Ishikawa (cell line): ENCODE measurements at regions not wholly inside any gene's neighbourhood (a gene's known extent, or its start where the extent isn't known, plus 50 kb on each side); places are given as distances from the start of the nearest gene placed in this dataset.

Source experiments
- CEBPB ChIP-seq: IDR thresholded peaks from 2 replicates; pipeline ENCODE4 v1.6.1; 2012
- CREB1 ChIP-seq: IDR thresholded peaks from 2 replicates; pipeline ENCODE4 v1.6.1; 2012; ENCODE audit warnings: low read depth
- EP300 ChIP-seq: IDR thresholded peaks from 2 replicates; pipeline ENCODE4 v1.6.1; 2012; ENCODE audit warnings: borderline replicate concordance
- MAX ChIP-seq: IDR thresholded peaks from 2 replicates; pipeline ENCODE4 v1.6.1; 2012
- RAD21 ChIP-seq: IDR thresholded peaks from 2 replicates; pipeline ENCODE4 v1.6.1; 2012; ENCODE audit warnings: low read depth
- TAF1 ChIP-seq: IDR thresholded peaks from 2 replicates; pipeline ENCODE4 v1.6.1; 2012; ENCODE audit warnings: low read depth, mild to moderate bottlenecking
- TCF12 ChIP-seq: IDR thresholded peaks from 2 replicates; pipeline ENCODE4 v1.6.1; 2012; ENCODE audit warnings: low read depth
- TEAD4 ChIP-seq: IDR thresholded peaks from 2 replicates; pipeline ENCODE4 v1.6.1; 2012
- YY1 ChIP-seq: IDR thresholded peaks from 2 replicates; pipeline ENCODE4 v1.6.1; 2012; ENCODE audit warnings: low read depth
- TF ChIP-seq, protein P1 (sequence below): IDR thresholded peaks from 2 replicates; pipeline ENCODE4 v1.6.1; 2012; ENCODE audit warnings: low read depth, mild to moderate bottlenecking

DNA sequence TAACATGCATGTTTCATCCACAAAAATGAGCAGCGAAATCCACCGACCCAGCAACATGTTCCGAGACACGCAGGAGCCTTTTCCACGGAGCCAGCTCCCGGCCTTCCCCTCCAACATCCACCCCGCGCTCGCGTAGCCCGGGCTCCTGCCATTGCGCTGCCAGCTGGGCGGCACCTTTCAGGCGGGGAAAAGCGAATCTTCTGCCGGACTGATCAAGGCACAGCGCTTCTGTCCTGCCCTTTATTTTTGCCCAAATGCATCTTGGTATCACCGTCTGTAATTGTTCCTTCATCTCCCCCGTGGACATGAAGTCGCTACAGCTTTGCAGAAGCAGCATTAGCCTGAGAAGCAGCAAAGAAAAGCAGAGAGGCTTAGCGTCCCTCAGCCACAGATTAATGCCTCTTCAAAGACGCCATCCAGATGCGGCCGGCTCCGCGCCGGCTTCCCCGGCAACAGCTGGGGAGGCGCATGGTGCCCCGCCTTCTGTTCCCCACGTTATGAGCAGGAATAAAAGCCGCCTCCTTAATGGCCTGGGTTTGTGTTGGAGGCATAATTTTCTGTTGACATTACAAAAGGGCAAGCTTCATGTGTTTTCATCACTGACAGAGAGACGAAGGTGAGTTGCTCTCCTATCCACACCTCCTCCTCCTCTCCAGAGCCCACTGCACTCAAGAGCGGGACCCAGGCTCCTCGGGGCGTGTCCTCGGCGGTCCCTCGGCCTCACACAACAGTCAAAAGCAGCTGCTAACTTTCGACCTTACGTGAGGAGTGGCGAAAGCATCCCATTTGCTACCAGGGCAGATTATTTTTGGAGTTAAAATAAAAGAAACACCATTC, 122.1 kb upstream of the SALL3 start:
- TF ChIP-seq CEBPB (no peak), YY1 (no peak), TAF1 (no peak), TCF12 (no peak), CREB1 (no peak), RAD21 (no peak), MAX (no peak), TEAD4 (no peak), EP300 (no peak)
- TF ChIP-seq, protein P1, sequence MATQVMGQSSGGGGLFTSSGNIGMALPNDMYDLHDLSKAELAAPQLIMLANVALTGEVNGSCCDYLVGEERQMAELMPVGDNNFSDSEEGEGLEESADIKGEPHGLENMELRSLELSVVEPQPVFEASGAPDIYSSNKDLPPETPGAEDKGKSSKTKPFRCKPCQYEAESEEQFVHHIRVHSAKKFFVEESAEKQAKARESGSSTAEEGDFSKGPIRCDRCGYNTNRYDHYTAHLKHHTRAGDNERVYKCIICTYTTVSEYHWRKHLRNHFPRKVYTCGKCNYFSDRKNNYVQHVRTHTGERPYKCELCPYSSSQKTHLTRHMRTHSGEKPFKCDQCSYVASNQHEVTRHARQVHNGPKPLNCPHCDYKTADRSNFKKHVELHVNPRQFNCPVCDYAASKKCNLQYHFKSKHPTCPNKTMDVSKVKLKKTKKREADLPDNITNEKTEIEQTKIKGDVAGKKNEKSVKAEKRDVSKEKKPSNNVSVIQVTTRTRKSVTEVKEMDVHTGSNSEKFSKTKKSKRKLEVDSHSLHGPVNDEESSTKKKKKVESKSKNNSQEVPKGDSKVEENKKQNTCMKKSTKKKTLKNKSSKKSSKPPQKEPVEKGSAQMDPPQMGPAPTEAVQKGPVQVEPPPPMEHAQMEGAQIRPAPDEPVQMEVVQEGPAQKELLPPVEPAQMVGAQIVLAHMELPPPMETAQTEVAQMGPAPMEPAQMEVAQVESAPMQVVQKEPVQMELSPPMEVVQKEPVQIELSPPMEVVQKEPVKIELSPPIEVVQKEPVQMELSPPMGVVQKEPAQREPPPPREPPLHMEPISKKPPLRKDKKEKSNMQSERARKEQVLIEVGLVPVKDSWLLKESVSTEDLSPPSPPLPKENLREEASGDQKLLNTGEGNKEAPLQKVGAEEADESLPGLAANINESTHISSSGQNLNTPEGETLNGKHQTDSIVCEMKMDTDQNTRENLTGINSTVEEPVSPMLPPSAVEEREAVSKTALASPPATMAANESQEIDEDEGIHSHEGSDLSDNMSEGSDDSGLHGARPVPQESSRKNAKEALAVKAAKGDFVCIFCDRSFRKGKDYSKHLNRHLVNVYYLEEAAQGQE: no peak
